Islet of Langerhans (tissue), 1 donor: ENCODE measurements at regions not wholly inside any gene's neighbourhood (a gene's known extent, or its start where the extent isn't known, plus 50 kb on each side); places are given as distances from the start of the nearest gene placed in this dataset.
"Not testable (repeated sequence)": the region's sequence is repeated elsewhere in the genome, so short reads cannot be mapped to it uniquely, and the experiment has no call there.

Source experiments
- FAIRE-seq: peaks from one replicate; lab custom pipeline; 2011; peaks lifted over from hg19 to GRCh38; lab: Jason Lieb, UNC

DNA sequence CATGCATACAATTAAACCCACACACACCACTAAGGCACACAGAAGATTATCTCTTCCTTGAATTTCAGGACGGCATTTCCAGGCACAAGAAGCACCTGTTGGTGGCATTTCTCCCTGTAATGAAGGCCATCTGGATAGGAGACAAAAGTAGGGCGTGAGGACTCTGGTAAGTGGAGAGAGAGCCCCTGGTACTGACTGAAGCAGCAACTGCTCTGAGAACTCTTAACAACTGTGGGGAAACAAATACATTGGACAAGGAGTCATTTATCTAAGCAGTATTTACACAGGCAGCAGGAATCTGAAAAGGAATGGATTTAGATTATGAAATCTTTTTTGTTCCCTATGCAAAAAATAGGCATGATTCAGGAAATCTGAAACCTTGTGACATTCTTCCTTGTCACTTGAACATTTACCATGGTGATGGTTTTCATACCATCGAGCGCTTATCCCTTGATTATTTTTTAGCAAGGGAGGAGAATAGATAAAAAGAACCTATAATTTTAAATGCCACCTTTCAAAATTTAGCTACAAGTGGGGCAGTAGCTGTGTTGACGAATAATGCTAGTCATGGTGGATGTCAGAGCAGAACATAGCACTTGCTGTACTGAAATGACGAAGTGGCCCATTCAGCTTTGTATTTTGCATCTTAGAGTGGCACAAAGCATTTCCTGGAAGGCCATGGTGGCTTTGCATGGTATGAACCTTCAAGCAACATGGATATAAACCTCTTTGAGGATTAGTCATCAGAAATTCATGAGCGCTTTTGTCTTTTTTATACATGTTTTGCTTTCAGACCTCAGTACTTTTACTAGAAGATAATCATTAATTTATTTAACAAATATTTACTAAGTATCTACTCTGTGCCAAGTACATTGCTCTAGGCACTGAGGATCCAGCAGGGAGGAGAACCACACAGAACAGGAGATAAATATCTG lies 362.0 kb downstream of the ADGRL2 start:
- FAIRE-seq, result no peak

DNA sequence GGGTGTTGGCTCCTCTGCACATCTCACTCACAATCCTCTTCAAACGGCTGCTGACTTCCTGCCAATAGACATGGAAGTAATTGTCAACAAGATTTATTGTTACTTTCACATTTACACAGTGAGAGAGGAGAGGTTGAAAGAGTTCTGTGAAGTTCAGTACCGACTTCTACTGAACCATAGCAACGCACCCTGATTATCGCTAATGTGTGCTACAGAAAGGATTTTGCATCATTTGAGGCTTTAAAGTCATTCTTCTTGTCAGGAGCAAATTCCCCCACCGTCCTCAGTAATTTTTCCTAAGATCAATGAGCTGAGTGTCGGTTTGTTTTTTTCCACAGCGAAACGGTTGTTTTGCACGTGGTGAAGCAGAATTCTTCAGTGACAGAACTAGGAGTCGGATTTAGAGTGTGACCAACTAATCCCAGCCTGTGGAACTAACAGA lies 361.0 kb downstream of the ADGRL2 start:
- FAIRE-seq, result peak; percentile 77

DNA sequence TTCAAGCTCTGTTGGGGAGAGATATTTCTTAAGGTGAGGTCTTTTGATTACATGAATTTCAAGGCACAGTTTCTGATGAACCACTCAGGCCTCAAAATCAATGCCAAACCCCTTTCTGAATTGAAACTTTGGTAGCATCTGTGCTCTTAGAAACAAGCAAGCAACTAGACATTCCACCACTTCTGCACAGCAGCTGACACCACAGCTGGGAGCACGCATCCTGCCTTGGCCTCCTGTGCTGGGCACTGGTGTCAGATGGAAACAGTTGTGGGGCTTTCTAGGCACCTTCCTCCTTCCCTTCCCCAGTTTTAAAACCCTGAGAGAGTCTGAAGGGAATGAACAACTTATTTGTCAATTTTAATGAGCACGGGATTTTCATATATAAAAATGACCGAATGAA lies 360.2 kb downstream of the ADGRL2 start:
- FAIRE-seq, result no peak

DNA sequence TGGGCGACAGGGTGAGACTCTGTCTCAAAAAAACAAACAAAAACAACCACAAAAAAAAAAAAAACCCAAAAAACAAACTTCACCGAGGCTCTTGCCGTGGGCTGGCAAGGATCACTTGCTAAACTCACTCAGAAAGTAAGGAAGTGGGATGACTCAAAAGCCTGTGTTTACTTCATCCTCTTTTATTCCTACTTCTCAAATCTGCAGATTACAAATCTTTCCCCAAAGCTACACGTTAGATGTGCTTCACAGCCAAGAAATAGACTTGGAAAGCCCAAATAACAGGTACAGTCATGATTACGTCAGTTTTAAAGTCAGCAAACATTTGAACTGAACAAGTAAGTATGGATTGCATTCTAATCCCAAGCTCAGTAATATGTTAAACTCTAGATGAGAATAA lies 359.3 kb downstream of the ADGRL2 start:
- FAIRE-seq, result no peak

DNA sequence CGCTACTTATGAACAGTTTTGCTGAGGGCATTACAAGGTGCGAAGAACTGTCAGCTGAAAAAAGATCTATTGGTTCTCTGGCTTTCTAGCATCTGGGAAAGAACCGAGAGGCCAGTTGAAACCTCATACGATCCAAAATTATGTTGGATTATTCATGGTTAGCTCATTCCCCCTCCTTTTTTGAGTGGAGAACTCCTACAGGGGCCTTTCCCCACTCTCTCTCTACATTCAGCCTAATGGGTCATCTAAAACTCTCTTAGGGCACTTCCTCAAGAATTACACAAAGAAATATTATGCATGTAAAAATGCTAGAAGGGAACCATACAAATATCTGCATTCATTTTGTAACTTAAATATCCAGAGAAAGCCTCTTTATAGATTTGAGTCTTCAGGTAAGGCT lies 358.2 kb downstream of the ADGRL2 start:
- no peak for FAIRE-seq

- no peak for FAIRE-seq
Measured at GRCh38 chr1:82154219-82154970, 353.7 kb downstream of the ADGRL2 start.

GRCh38 chr1:82153752-82154151 lies 353.0 kb downstream of the ADGRL2 start:
- FAIRE-seq, result no peak

GRCh38 chr1:82153272-82153629 lies 352.5 kb downstream of the ADGRL2 start:
- no peak for FAIRE-seq

DNA sequence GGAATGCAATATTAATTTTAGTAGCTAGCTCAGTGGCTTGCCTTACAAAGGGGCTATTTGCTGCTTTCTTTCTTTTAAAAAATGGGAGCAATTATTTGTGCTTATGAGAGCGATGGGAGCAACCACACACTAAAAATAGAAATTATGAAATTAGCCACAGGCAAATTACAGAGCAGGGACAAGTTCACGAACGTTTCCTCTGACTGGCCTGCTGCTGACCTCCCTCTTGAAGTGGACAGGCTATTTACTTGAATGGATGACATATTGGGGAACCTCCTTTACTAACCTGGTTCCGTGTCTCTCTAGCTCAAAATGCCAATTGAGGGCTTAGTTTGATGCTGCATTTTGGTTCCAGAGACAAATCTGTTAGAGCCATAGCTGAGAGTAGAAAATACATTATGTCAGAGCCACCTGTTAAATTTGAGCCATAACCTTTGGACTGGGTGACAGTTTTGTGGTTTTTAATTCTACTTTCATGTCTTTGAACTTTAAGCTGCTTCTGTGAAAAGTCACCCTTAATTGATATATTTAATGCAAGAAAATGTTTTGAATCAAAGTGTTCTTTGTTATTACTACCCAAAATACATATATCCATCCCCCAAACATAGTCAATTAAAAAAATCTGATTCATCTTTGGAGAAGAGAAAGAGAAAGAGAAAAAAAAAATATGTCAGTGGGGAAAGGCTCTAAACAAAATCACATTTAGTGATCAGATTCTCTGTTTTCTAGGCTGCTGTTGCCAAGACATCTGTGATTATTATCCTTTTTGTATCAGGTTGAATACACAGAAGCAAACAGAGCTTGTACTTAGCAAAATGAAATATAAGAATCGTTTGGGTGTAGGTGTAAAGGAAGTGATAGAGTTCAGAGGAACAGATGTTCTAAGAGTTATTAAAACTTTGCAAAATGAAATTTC lies 351.9 kb downstream of the ADGRL2 start:
- FAIRE-seq, result peak; percentile 80

GRCh38 chr1:82145656-82146055 lies 344.9 kb downstream of the ADGRL2 start:
- no peak for FAIRE-seq

DNA sequence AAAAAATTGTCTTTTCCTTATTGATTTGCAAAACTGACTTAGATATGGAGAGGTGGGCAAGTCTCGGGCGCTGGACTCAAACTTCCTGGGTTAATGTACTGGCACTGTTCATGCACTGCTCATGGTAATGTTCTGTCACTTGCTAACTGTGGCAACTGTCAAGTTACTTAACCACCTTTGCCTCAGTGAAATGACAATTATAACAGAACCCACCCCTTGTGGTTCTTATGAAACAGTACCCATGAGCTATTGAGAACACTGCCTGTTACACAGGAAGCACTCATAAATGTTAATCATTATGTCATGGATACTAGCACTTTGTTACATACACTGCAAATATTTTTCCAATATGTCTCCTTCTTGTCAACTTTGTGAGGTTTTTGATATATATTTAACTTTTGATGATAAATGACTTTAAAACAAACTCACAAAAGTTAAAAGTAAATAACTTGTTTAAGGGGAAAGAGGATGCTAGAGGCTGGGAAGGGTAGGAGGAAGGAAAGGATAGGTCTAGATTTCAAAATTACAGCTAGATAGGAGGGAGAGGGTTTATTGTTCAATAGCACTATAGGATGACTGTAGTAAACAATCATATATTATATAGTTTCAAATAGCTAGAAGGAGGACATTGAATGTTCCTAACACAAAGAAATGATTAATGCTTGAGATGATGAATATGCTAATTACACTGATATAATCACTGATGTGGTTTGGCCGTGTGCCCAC lies 342.5 kb downstream of the ADGRL2 start:
- no peak for FAIRE-seq

DNA sequence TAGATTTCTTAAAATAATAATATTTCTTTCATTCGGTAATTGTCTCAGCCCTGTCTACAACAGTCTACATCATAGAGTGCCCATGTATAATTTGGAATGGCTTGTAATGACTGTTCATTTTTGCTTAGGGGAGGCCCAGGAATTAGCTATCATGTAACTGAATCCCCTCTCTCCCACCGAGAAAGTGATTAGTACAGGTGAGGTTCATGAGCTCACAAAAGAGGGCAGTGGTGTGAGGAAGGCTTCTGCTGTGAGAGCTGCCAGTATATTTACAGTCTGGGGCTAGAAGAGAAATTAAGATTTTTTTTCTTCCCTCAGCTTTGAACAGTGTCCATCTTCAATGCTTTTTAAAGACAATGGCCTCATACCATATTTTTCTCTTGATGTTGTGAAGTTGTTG lies 340.7 kb downstream of the ADGRL2 start:
- no peak for FAIRE-seq

DNA sequence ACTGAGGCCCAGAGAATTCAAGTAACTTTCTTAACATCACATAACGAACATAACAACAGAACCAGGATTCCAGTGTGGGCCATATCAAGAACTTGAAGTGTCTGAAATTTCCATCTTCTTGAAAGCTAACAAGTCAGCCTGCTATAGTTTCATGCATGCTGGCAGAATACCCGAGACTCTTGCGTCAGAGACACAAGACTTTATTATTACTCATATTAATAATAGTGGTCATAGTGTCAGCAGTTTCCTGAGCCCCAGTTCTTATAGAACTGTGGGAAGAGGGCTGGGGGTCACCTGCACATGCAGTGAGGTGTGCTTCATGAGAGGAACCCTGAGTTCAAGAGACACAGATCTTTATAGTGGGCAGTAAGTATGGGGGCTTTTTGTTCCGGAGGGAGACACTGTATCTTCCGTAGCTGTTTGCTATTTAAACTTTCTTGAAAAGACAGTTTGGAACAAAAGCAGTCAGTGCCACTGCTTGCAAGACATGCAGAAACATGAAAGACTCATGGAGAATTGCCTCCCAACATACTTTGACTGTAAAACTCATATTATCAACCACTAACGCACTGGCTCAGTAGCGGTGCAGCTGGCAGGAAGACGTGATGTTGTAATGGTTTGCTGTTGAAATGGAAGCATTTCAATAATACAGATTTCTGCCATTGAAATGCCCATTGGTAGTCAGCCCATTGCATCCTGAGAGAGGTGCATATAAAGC lies 339.2 kb downstream of the ADGRL2 start:
- no peak for FAIRE-seq

DNA sequence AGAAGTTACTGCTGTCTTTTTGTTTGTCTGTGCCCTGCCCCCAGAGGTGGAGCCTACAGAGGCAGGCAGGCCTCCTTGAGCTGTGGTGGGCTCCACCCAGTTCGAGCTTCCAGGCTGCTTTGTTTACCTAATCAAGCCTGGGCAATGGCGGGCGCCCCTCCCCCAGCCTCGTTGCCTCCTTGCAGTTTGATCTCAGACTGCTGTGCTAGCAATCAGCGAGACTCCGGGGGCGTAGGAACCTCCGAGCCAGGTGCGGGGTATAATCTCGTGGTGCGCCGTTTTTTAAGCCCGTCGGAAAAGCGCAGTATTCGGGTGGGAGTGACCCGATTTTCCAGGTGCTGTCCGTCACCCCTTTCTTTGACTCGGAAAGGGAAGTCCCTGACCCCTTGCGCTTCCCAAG lies 335.6 kb downstream of the ADGRL2 start:
- FAIRE-seq, result not testable (repeated sequence)

GRCh38 chr1:82125866-82126265 lies 325.1 kb downstream of the ADGRL2 start:
- FAIRE-seq, result no peak

- no peak for FAIRE-seq
Measured at GRCh38 chr1:82125119-82125518, 324.4 kb downstream of the ADGRL2 start.

DNA sequence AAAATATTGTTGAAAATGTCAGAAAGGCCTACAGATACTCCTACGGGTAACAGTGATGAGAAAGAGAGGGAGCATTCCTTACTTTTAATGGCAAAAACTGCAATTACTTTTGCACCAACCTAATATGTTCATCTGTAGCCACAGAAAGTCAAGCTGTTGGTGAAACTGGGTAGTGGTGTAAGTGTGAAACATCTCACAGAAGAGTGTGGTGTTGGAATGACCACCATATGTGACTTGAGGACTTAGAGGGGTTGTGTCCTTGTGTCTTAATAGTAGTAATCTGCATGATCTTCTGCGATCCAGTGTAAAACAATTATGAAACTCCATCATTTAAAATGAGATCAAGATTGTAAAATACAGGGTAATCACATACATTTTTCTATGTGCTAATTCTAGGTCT lies 320.7 kb downstream of the ADGRL2 start:
- no peak for FAIRE-seq

DNA sequence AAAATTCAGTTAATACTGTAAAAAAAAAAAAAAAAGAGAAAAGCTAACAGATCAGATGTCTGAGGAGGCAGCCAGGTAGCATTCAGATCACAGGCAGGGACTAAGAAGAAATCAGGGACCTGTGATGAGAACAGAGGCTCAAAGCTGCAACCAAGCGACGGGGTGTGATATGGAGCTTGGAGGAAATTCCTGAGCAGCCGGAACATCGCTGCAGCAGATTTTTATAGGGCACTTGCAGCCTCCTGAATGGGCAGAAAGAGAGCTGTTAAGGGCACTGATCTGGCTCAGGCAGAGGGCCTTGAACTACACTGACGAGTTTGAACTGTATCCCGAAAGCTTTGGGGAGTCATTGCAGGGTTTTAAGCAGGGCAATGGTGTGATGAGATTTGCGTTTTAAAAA lies 315.4 kb downstream of the ADGRL2 start:
- no peak for FAIRE-seq

DNA sequence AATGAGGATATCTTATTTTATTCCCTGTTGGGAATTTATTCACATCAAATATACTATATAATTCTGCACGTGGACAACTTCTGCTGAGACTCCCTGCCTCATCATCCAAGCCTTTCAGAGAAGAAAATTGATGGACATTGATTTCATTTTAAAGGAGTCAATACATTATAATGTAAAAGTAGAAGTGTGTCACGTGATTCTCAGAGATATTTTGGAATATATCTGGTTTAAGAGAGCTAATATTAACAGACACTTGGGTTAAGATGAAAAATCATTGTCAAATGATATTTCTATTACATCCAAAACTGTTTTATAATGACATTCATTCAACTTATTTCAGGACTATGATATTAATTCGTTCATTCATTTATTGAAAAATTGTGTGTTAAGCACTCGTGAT lies 314.2 kb downstream of the ADGRL2 start:
- no peak for FAIRE-seq

DNA sequence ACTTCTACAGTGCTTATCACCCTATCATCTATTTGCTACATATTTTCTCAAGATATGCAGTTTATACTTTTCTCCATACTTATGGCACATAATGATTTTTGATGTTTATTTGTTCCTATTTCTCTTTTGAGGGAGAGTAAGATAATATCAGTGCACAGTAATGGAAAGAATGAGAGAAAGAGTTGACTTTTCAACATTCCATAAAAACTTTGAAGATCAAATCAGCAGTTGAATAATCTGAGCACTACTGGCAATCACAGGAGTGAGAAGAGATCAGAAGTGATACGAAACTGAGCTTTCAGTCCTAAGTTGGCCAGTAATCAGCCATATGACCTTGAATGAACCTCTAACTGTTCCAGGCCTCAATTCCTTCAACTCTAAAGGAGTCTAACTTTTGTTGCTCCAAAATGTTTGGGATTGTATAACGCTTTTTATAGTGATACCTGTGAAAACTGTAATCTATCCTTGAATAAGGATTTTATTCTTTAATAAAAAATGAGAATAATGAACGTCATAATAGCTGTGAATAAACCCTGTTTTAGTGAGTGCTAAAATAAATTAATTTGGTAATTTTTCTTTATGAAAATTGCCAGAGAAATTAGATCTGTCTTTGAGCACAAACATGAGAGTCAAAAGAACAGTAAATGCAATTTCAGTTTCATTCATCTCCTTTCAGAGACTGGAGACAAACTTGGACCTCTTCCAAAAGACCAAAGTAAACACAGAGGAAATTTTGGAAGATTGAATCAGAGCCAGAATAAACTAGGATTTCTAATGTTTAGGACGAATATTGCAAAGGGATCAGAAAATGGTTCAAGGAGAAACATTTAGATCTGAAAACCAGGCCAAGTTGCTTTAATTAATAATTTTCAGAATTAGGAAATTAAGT lies 309.9 kb downstream of the ADGRL2 start:
- FAIRE-seq, result no peak
